Lung (tissue), 11 donors: ENCODE measurements at regions not wholly inside any gene's neighbourhood (a gene's known extent, or its start where the extent isn't known, plus 50 kb on each side); places are given as distances from the start of the nearest gene placed in this dataset.

Experiments used
- ATAC-seq: fragments of 200-7000 bp; cut with Tn5 transposase; one replicate; pipeline ENCODE4 v1.9.1; 2020; ENCODE audit warnings: moderate number of reproducible peaks; ENCODE audit not compliant: insufficient read depth, low FRiP score
- DNase-seq, 3 donors: peaks; one replicate each; pipeline ENCODE4 v3.0.0-alpha.2; 2013 to 2017
- H3K27ac ChIP-seq, 2 donors: one replicate each; pipeline ENCODE4 v1.5.1; 2013; ENCODE audit warnings: mild to moderate bottlenecking in 2 of 2, moderate library complexity in 2 of 2, control low read depth in 1 of 2, inconsistent platforms in 1 of 2, low read depth in 1 of 2, low read length in 1 of 2
- H3K27me3 ChIP-seq, 3 donors: one replicate each; pipeline ENCODE4 v1.5.1; 2013; ENCODE audit warnings: low read length in 2 of 3; ENCODE audit not compliant: control insufficient read depth in 3 of 3, insufficient read depth in 3 of 3
- H3K36me3 ChIP-seq, 4 donors: one replicate each; pipeline ENCODE4 v1.5.1; 2013; ENCODE audit warnings: low read length in 4 of 4, mild to moderate bottlenecking in 1 of 4, moderate library complexity in 1 of 4; ENCODE audit not compliant: control insufficient read depth in 4 of 4, insufficient read depth in 4 of 4
- H3K4me1 ChIP-seq, 5 donors: one replicate each; pipeline ENCODE4 v1.5.1; 2013; ENCODE audit warnings: low read length in 5 of 5, mild to moderate bottlenecking in 2 of 5, moderate library complexity in 1 of 5; ENCODE audit not compliant: control insufficient read depth in 5 of 5, insufficient read depth in 5 of 5
- H3K4me3 ChIP-seq: one replicate; pipeline ENCODE4 v1.5.1; 2013; ENCODE audit warnings: mild to moderate bottlenecking, control low read depth, moderate library complexity
- H3K9ac ChIP-seq, 2 donors: one replicate each; pipeline ENCODE4 v1.5.1; 2013; ENCODE audit warnings: low read length in 2 of 2, control low read depth in 1 of 2; ENCODE audit not compliant: insufficient read depth in 1 of 2
- H3K9me3 ChIP-seq, 4 donors: one replicate each; pipeline ENCODE4 v1.5.1; 2013; ENCODE audit warnings: low read length in 3 of 4, mild to moderate bottlenecking in 1 of 4, moderate library complexity in 1 of 4; ENCODE audit not compliant: control insufficient read depth in 4 of 4, insufficient read depth in 3 of 4
- CTCF ChIP-seq: IDR thresholded peaks from 2 replicates; pipeline ENCODE4 v1.5.1; 2012; ENCODE audit warnings: mild to moderate bottlenecking; ENCODE audit errors: control extremely low read depth, extremely low read depth
- WGBS, 2 donors: extraction: QIAGEN DNeasy Blood & Tissue Kit; methylation state at CpG; one replicate each; pipeline ENCODE4 v1.1.7; 2013; 5-methylcytosine and 5-hydroxymethylcytosine counted together
- donor health status: control.
- donor health status: control.
- donor health status: Bipolar disorder and iron deficiency.
- donor health status: healthy.
- donor health status: DM: yes; HTN: yes; CAD: no.

GRCh38 chr2:144632809-144633208 is 112.9 kb upstream of the ZEB2 start:
- 45 to 76% methylated on average over 2 of the region's 2 CpGs for WGBS, 2 donors
- Histone ChIP-seq H3K4me3 (no peak overlapping the region), H3K27me3 (no peaks in the 10 kb centered on the region), H3K9ac (no peak overlapping the region), H3K4me1 (no peaks in the 10 kb centered on the region), H3K36me3 (no peaks in the 10 kb centered on the region), H3K27ac (no peak overlapping the region), H3K9me3 (no peaks in the 10 kb centered on the region)
- DNase-seq: no peak
- no peak for TF ChIP-seq CTCF
- ATAC-seq: no peak

GRCh38 chr2:144631636-144632035 is 111.7 kb upstream of the ZEB2 start:
- Histone ChIP-seq H3K9me3 (no peaks in the 10 kb centered on the region), H3K27me3 (no peaks in the 10 kb centered on the region), H3K27ac (no peak overlapping the region), H3K4me3 (no peak overlapping the region), H3K36me3 (no peaks in the 10 kb centered on the region), H3K9ac (no peak overlapping the region), H3K4me1 (no peaks in the 10 kb centered on the region)
- no peak for DNase-seq
- 69 to 86% methylated on average over 1 of the region's 1 CpG for WGBS, 2 donors
- ATAC-seq: no peak
- no peak for TF ChIP-seq CTCF

GRCh38 chr2:144630459-144631215 is 110.7 kb upstream of the ZEB2 start:
- no peak overlapping the region for H3K27ac ChIP-seq
- ATAC-seq (no peak), DNase-seq (no peak)
- no peak overlapping the region for H3K9ac ChIP-seq
- no peaks in the 10 kb centered on the region for H3K9me3 ChIP-seq
- no peaks in the 10 kb centered on the region for H3K4me1 ChIP-seq
- no peak overlapping the region for H3K4me3 ChIP-seq
- WGBS, 2 donors: 69 to 81% methylated on average over 2 of the region's 2 CpGs
- H3K36me3 ChIP-seq: no peaks in the 10 kb centered on the region
- no peaks in the 10 kb centered on the region for H3K27me3 ChIP-seq
- TF ChIP-seq CTCF: no peak

- Histone ChIP-seq H3K27ac (no peak overlapping the region), H3K36me3 (no peaks in the 10 kb centered on the region), H3K9ac (no peak overlapping the region), H3K9me3 (no peaks in the 10 kb centered on the region), H3K4me3 (no peak overlapping the region), H3K4me1 (no peaks in the 10 kb centered on the region), H3K27me3 (no peaks in the 10 kb centered on the region)
- TF ChIP-seq CTCF: no peak
- ATAC-seq (no peak), DNase-seq (peak in 2 of 3 donors; percentile 26 to 66)
Measured at GRCh38 chr2:144629935-144630334, 110.0 kb upstream of the ZEB2 start.
